Panc1 (cell line): ENCODE measurements at regions not wholly inside any gene's neighbourhood (a gene's known extent, or its start where the extent isn't known, plus 50 kb on each side); places are given as distances from the start of the nearest gene placed in this dataset.

ENCODE experiments used
- ATAC-seq: fragments of 200-7000 bp; cut with Tn5 transposase; 2 replicates; pipeline ENCODE4 v1.9.1; 2020; ENCODE audit warnings: mild to moderate bottlenecking, moderate library complexity
- BruUV-seq: library from RNA; stranded (reverse); fragments of 400-500 nt; replicated peaks from 2 replicates; lab custom pipeline; 2021; lab: Mats Ljungman, UMichigan
- CTCF ChIA-PET: fragments of 300-600 bp; sonication (Branson Sonifier 250); formaldehyde crosslinking; loops from one replicate; lab custom pipeline; 2022; ENCODE audit warnings: antibody characterized with exemption; lab: Charles Lee
- POLR2A ChIA-PET: fragments of 300-600 bp; sonication (Branson Sonifier 250); formaldehyde crosslinking; loops from one replicate; lab custom pipeline; 2022; ENCODE audit warnings: antibody characterized with exemption; lab: Charles Lee
- DNase-seq: peaks from one replicate; pipeline ENCODE4 v3.0.0-alpha.2; 2010; ENCODE audit warnings: low read depth, low spot score
- H3K27ac ChIP-seq: 2 replicates; pipeline ENCODE4 v1.5.1; 2011; ENCODE audit warnings: mild to moderate bottlenecking, low read length, inconsistent platforms
- H3K27me3 ChIP-seq: fragments of 200-500 bp; sonication (Bioruptor generic); 2 replicates; pipeline ENCODE4 v1.6.0; 2014; ENCODE audit warnings: low read length, inconsistent platforms; ENCODE audit not compliant: control insufficient read depth, insufficient read depth
- H3K36me3 ChIP-seq: fragments of 200-500 bp; sonication (Bioruptor generic); 2 replicates; pipeline ENCODE4 v1.5.1; 2014; ENCODE audit warnings: inconsistent platforms, mild to moderate bottlenecking, low read length, moderate library complexity; ENCODE audit not compliant: control insufficient read depth, insufficient read depth
- H3K4me1 ChIP-seq: 2 replicates; pipeline ENCODE4 v1.5.1; 2011; ENCODE audit warnings: inconsistent platforms, mild to moderate bottlenecking, low read length, moderate library complexity; ENCODE audit not compliant: control insufficient read depth, insufficient read depth
- H3K4me3 ChIP-seq, 2 experiments: 2 replicates each; pipeline ENCODE4 v1.5.1; 2011 to 2012; ENCODE audit warnings: low read depth in 2 of 2, low read length in 2 of 2, mild to moderate bottlenecking in 2 of 2, inconsistent platforms in 1 of 2, moderate library complexity in 1 of 2
- H3K9me3 ChIP-seq: fragments of 200-500 bp; sonication (Bioruptor generic); 2 replicates; pipeline ENCODE4 v1.5.1; 2014; ENCODE audit warnings: low read depth, mild to moderate bottlenecking, inconsistent platforms, low read length, moderate library complexity; ENCODE audit not compliant: control insufficient read depth, insufficient read depth
- POLR2AphosphoS5 ChIP-seq: IDR thresholded peaks from 2 replicates; pipeline ENCODE4 v1.6.1; 2012; ENCODE audit warnings: mild to moderate bottlenecking, low read depth, low read length, moderate library complexity
- SIN3A ChIP-seq: IDR thresholded peaks from 2 replicates; pipeline ENCODE4 v1.6.1; 2012; ENCODE audit warnings: low read depth, mild to moderate bottlenecking, low read length, moderate library complexity, borderline replicate concordance; ENCODE audit not compliant: insufficient read depth
- TCF7L2 ChIP-seq: IDR thresholded peaks from 2 replicates; pipeline ENCODE4 v1.6.1; 2011; ENCODE audit warnings: mild to moderate bottlenecking, low read depth, low read length, inconsistent platforms
- in situ Hi-C: cut with HindIII; loops from 2 replicates; pipeline ENCODE4 v1.10.0; 2016; ENCODE audit warnings: low sequenced_read_pairs, low pct_unique_long_range_greater_than_20kb
- intact Hi-C: fragments of 100-400 bp; cut with micrococcal nuclease; formaldehyde crosslinking; loops from one replicate; pipeline ENCODE4 v1.10.0; 2022; ENCODE audit not compliant: unreplicated experiment
- TF ChIP-seq, protein P1 (sequence below): fragments of 450-650 bp; IDR thresholded peaks from 2 replicates; pipeline ENCODE4 v1.5.1; 2017; ENCODE audit warnings: mild to moderate bottlenecking
- TF ChIP-seq, protein P2 (sequence below), 2 experiments: IDR thresholded peaks; 2 replicates each; pipeline ENCODE4 v1.6.1; 2011 to 2012; ENCODE audit warnings: low read depth in 2 of 2, control low read depth in 1 of 2, low read length in 1 of 2, mild to moderate bottlenecking in 1 of 2, moderate library complexity in 1 of 2; ENCODE audit not compliant: insufficient read depth in 1 of 2

DNA sequence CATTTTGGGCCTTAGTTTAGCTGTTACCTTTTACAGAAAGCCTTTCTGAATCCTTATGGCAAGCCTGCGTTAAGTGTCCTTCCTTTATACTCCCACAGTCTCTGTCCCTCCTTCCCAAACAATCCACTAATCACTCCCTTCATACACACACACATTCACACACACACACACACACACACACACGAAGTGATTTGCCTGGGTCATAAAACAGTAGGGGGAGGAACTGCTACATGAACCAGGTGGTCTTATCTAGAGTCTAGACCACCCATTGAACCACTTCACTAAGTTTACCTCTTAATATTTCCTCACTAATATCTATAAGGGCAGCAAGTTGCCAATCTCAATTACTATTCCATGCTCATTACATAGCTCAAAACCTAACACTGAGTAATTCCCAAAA, 196.7 kb upstream of the GUCY1A2 start:
- no TSS peak for BruUV-seq
- intact Hi-C loops (no loop called here), in situ Hi-C loops (no loop called here)
- no peak overlapping the region for H3K27ac ChIP-seq
- H3K9me3 ChIP-seq = no peaks in the 10 kb centered on the region
- POLR2A ChIA-PET = no interaction called here
- H3K27me3 ChIP-seq = peaks cover 3% of the 10 kb centered on the region; the same call in 1 of the 2 replicates
- no peak for DNase-seq
- no peak for ATAC-seq
- no peaks in the 10 kb centered on the region for H3K36me3 ChIP-seq
- no peak overlapping the region for H3K4me3 ChIP-seq
- H3K4me1 ChIP-seq = no peaks in the 10 kb centered on the region
- TF ChIP-seq, protein P1, sequence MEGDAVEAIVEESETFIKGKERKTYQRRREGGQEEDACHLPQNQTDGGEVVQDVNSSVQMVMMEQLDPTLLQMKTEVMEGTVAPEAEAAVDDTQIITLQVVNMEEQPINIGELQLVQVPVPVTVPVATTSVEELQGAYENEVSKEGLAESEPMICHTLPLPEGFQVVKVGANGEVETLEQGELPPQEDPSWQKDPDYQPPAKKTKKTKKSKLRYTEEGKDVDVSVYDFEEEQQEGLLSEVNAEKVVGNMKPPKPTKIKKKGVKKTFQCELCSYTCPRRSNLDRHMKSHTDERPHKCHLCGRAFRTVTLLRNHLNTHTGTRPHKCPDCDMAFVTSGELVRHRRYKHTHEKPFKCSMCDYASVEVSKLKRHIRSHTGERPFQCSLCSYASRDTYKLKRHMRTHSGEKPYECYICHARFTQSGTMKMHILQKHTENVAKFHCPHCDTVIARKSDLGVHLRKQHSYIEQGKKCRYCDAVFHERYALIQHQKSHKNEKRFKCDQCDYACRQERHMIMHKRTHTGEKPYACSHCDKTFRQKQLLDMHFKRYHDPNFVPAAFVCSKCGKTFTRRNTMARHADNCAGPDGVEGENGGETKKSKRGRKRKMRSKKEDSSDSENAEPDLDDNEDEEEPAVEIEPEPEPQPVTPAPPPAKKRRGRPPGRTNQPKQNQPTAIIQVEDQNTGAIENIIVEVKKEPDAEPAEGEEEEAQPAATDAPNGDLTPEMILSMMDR = no peak
- TF ChIP-seq SIN3A = no peak
- TF ChIP-seq POLR2AphosphoS5 = no peak
- no peak for TF ChIP-seq TCF7L2
- TF ChIP-seq, protein P2, sequence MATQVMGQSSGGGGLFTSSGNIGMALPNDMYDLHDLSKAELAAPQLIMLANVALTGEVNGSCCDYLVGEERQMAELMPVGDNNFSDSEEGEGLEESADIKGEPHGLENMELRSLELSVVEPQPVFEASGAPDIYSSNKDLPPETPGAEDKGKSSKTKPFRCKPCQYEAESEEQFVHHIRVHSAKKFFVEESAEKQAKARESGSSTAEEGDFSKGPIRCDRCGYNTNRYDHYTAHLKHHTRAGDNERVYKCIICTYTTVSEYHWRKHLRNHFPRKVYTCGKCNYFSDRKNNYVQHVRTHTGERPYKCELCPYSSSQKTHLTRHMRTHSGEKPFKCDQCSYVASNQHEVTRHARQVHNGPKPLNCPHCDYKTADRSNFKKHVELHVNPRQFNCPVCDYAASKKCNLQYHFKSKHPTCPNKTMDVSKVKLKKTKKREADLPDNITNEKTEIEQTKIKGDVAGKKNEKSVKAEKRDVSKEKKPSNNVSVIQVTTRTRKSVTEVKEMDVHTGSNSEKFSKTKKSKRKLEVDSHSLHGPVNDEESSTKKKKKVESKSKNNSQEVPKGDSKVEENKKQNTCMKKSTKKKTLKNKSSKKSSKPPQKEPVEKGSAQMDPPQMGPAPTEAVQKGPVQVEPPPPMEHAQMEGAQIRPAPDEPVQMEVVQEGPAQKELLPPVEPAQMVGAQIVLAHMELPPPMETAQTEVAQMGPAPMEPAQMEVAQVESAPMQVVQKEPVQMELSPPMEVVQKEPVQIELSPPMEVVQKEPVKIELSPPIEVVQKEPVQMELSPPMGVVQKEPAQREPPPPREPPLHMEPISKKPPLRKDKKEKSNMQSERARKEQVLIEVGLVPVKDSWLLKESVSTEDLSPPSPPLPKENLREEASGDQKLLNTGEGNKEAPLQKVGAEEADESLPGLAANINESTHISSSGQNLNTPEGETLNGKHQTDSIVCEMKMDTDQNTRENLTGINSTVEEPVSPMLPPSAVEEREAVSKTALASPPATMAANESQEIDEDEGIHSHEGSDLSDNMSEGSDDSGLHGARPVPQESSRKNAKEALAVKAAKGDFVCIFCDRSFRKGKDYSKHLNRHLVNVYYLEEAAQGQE (IDR thresholded peaks at IDR 0.05; ENCODE audit: insufficient read depth in 1 of 2, low read depth in 2 of 2, low read length in 1 of 2) = no peak
- CTCF ChIA-PET = no interaction called here

- H3K36me3 ChIP-seq = no peaks in the 10 kb centered on the region
- TF ChIP-seq, protein P1 = no peak
- TF ChIP-seq SIN3A (no peak), POLR2AphosphoS5 (no peak)
- DNase-seq (no peak), ATAC-seq (no peak)
- intact Hi-C loops (no loop called here), in situ Hi-C loops (no loop called here)
- H3K4me1 ChIP-seq = no peaks in the 10 kb centered on the region
- no peak overlapping the region for H3K27ac ChIP-seq
- POLR2A ChIA-PET = no interaction called here
- no peaks in the 10 kb centered on the region for H3K9me3 ChIP-seq
- BruUV-seq = no TSS peak
- CTCF ChIA-PET = no interaction called here
- peaks cover 4% of the 10 kb centered on the region; the same call in 1 of the 2 replicates for H3K27me3 ChIP-seq
- H3K4me3 ChIP-seq = no peak overlapping the region
Observed at GRCh38 chr11:107203656-107204055, 185.4 kb upstream of the GUCY1A2 start.
